HCT116 (cell line): ENCODE measurements at regions not wholly inside any gene's neighbourhood (a gene's known extent, or its start where the extent isn't known, plus 50 kb on each side); places are given as distances from the start of the nearest gene placed in this dataset.
"Not testable (repeated sequence)": the region's sequence is repeated elsewhere in the genome, so short reads cannot be mapped to it uniquely, and the experiment has no call there.

Experiments used
- ATAC-seq: fragments of 200-7000 bp; cut with Tn5 transposase; 2 replicates; pipeline ENCODE4 v1.9.1; 2020; ENCODE audit warnings: mild to moderate bottlenecking, moderate library complexity
- BruUV-seq: library from RNA; stranded (reverse); fragments of 400-500 nt; replicated peaks from 2 replicates; lab custom pipeline; 2021; lab: Mats Ljungman, UMichigan
- CTCF ChIA-PET: fragments of 300-600 bp; sonication (Branson Sonifier 250); formaldehyde crosslinking; loops from one replicate; lab custom pipeline; 2021; ENCODE audit warnings: antibody characterized with exemption; lab: Charles Lee
- POLR2A ChIA-PET: fragments of 300-600, 350-600 bp; sonication (Branson Sonifier 250); formaldehyde crosslinking; loops from one replicate; lab custom pipeline; 2021; ENCODE audit warnings: antibody characterized with exemption; lab: Charles Lee
- RAD21 ChIA-PET, 2 experiments: fragments of 300-600 bp; sonication (Branson Sonifier 250); formaldehyde crosslinking; loops; one replicate each; lab custom pipeline; 2023; ENCODE audit warnings: low total read pairs in 2 of 2; ENCODE audit not compliant: uncharacterized antibody in 2 of 2, unreplicated experiment in 2 of 2, low non-redundant PET in 1 of 2; lab: Charles Lee
- DNase-seq: peaks from one replicate; pipeline ENCODE4 v3.0.0-alpha.2; 2010; ENCODE audit warnings: low read depth, low spot score
- H2AFZ ChIP-seq: fragments of 200-600 bp; shearing (Covaris generic), sonication (generic); 2 replicates; pipeline ENCODE4 v1.6.1; 2017; ENCODE audit warnings: low read depth, mixed run types, mixed read lengths, antibody characterized with exemption, low read length; ENCODE audit not compliant: poor library complexity, severe bottlenecking
- H3K27ac ChIP-seq: 2 replicates; pipeline ENCODE4 v1.5.1; 2012; ENCODE audit warnings: low read depth, low read length
- H3K27me3 ChIP-seq: fragments of 200-600 bp; sonication (generic); 2 replicates; pipeline ENCODE4 v1.6.1; 2016; ENCODE audit warnings: mixed run types, low read length, mixed read lengths; ENCODE audit not compliant: insufficient read depth
- H3K36me3 ChIP-seq, 2 experiments: fragments of 200-500 bp in 1 of 2; fragments of 200-600 bp in 1 of 2; sonication (Bioruptor generic) in 1 of 2; sonication (generic) in 1 of 2; 2 replicates each; pipeline versions ENCODE4 v1.5.1 to v1.6.1; 2014 to 2016; ENCODE audit warnings: low read length in 2 of 2, inconsistent platforms in 1 of 2, mixed read lengths in 1 of 2, mixed run types in 1 of 2; ENCODE audit not compliant: insufficient read depth in 2 of 2, control insufficient read depth in 1 of 2
- H3K4me1 ChIP-seq, 2 experiments: fragments of 200-600 bp in 1 of 2; sonication (generic) in 1 of 2; 2 replicates each; pipeline versions ENCODE4 v1.5.1 to v1.6.1; 2012 to 2017; ENCODE audit warnings: low read length in 2 of 2, inconsistent platforms in 1 of 2, mild to moderate bottlenecking in 1 of 2, mixed read lengths in 1 of 2, mixed run types in 1 of 2, moderate library complexity in 1 of 2; ENCODE audit not compliant: insufficient read depth in 2 of 2, control insufficient read depth in 1 of 2
- H3K4me2 ChIP-seq: fragments of 200-600 bp; sonication (generic); 2 replicates; pipeline ENCODE4 v1.6.1; 2017; ENCODE audit warnings: mixed run types, low read length, mixed read lengths
- H3K4me3 ChIP-seq, 2 experiments: fragments of 200-600 bp in 1 of 2; sonication (generic) in 1 of 2; replicated peaks in 1 of 2; 2 replicates each; pipeline ENCODE4 v1.5.1; 2011 to 2016; ENCODE audit warnings: low read length in 2 of 2, control low read depth in 1 of 2, low read depth in 1 of 2, mild to moderate bottlenecking in 1 of 2, mixed read lengths in 1 of 2, mixed run types in 1 of 2
- H3K79me2 ChIP-seq: fragments of 200-600 bp; sonication (generic); 2 replicates; pipeline ENCODE4 v1.6.1; 2017; ENCODE audit warnings: mild to moderate bottlenecking, mixed run types, low read length, moderate library complexity, mixed read lengths; ENCODE audit not compliant: insufficient read depth
- H3K9ac ChIP-seq: fragments of 200-600 bp; sonication (generic); 2 replicates; pipeline ENCODE4 v1.6.1; 2016; ENCODE audit warnings: low read length, mixed read lengths
- H3K9me2 ChIP-seq: fragments of 200-600 bp; sonication (generic), shearing (Covaris generic); 2 replicates; pipeline ENCODE4 v1.6.1; 2017; ENCODE audit warnings: mixed run types, mild to moderate bottlenecking, moderate library complexity; ENCODE audit not compliant: insufficient read depth
- H3K9me3 ChIP-seq, 2 experiments: fragments of 200-500 bp in 1 of 2; fragments of 200-600 bp in 1 of 2; sonication (Bioruptor generic) in 1 of 2; sonication (generic) in 1 of 2; 2 replicates each; pipeline ENCODE4 v1.6.1; 2014 to 2017; ENCODE audit warnings: low read length in 2 of 2, mixed read lengths in 2 of 2, inconsistent platforms in 1 of 2, low read depth in 1 of 2, mild to moderate bottlenecking in 1 of 2, mixed run types in 1 of 2, moderate library complexity in 1 of 2; ENCODE audit not compliant: control insufficient read depth in 1 of 2, insufficient read depth in 1 of 2
- H4K20me1 ChIP-seq: fragments of 200-600 bp; sonication (generic), shearing (Covaris generic); 2 replicates; pipeline ENCODE4 v1.6.1; 2017; ENCODE audit warnings: mixed run types, mild to moderate bottlenecking, moderate library complexity; ENCODE audit not compliant: insufficient read depth
- intact Hi-C: fragments of 100-400 bp; cut with micrococcal nuclease; formaldehyde crosslinking; loops from 2 replicates; pipeline ENCODE4 v1.10.0; 2022

DNA sequence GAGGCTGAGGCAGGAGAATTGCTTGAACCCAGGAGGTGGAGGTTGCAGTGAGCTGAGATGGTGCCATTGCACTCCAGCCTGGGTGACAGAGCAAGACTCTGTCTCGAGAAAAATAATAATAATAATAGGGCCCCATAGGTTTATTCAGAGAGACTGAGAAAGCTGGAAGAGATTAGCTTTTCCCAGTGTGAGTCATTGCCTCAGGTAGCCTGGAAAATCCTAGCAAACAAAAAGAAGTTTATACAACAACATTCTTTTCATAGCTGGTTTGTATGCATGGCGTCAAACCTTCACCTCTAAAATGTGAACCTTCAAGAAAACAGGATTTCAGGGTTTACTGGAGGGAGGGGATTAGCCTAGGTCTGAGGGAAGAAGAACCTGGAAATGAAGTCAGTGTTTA, 2768.8 kb upstream of the TPTE start:
- H3K4me3 ChIP-seq, DNase-seq, H3K27ac ChIP-seq, H3K27me3 ChIP-seq, H3K36me3 ChIP-seq, H3K9me2 ChIP-seq, H3K4me1 ChIP-seq, H3K4me2 ChIP-seq, H4K20me1 ChIP-seq, intact Hi-C loops, ATAC-seq, H2AFZ ChIP-seq, RAD21 ChIA-PET, CTCF ChIA-PET, H3K79me2 ChIP-seq, H3K9ac ChIP-seq, BruUV-seq, H3K9me3 ChIP-seq, POLR2A ChIA-PET: not testable (repeated sequence)

DNA sequence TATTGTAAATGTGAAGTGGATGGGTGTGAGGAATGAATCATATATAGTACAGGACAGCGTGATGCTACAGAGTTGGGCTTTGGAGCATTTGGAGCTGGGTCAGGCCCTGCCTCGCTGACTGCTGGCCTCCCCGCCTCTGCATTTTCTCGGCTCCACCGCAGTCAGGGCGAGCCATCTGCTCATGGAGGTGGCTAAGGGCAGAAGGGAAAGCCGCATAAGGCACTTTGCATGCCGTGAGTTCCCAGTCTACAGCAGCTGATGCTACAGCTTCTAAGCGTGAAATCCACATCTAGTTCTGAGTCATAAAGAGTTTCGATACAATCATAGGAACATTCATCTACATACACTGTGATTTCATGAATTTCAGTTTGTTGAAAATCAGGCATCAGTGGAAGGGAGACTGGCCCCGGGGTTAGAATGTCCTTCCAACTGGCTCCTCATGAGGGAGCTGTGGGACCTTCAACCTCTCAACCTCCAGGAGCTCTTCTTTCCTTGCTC, 2768.0 kb upstream of the TPTE start:
- H3K9me2 ChIP-seq, H3K9me3 ChIP-seq, BruUV-seq, H3K4me2 ChIP-seq, H3K27ac ChIP-seq, RAD21 ChIA-PET, DNase-seq, H3K79me2 ChIP-seq, intact Hi-C loops, H4K20me1 ChIP-seq, H3K36me3 ChIP-seq, CTCF ChIA-PET, H3K27me3 ChIP-seq, H2AFZ ChIP-seq, H3K4me3 ChIP-seq, POLR2A ChIA-PET, H3K9ac ChIP-seq, H3K4me1 ChIP-seq: not testable (repeated sequence)
- peak; percentile 54; the same call in 1 of the 2 replicates for ATAC-seq

DNA sequence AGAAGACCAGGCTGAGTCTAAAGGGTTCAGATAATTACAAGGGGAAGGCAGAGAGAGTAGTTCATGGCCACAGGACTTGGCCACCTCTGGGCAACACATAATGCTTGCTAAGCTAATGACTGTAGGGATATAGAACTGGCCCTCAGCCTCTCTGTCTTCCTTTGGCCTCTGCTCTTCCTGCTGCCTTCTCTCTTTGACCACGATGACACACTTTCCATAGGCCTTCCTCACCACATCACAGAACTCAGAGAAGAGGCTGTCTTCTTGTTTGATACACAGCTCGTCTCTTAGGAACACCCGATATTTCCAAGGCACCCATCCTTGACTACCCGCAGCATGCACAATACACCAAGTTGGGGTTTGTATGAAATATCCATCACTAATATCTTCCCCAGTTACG, 2751.4 kb upstream of the TPTE start:
- CTCF ChIA-PET, BruUV-seq: not testable (repeated sequence)

DNA sequence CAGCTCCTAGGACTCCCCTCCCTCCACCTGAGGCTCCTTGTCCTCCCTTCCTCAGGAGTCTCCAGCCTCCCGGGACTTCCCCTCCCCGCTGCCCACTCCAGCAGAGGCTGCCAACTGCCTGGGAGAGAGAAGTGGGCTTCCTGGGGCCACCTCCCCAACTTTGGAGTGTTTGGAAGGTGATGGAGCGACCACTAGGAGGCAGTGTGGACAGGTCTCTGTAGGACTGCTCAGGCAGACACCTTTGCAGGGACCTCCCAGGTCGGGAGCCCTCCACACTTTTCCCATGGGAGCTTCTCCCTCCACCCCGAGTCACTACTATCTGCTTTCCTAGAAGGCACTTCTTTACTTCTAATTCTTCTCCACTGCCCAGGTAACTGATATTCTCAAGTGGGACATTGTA, 2747.2 kb upstream of the TPTE start:
- H3K4me1 ChIP-seq, BruUV-seq, intact Hi-C loops, H4K20me1 ChIP-seq, POLR2A ChIA-PET, H3K27ac ChIP-seq, RAD21 ChIA-PET, H3K36me3 ChIP-seq, H3K4me3 ChIP-seq, DNase-seq, H3K4me2 ChIP-seq, CTCF ChIA-PET, H2AFZ ChIP-seq, H3K79me2 ChIP-seq, H3K9me2 ChIP-seq, H3K9me3 ChIP-seq, H3K27me3 ChIP-seq, H3K9ac ChIP-seq: not testable (repeated sequence)
- peak; percentile 68; the same call in 1 of the 2 replicates for ATAC-seq

More for the DNA sequence above, 2751.4 kb upstream of the TPTE start:
- H3K4me3 ChIP-seq, H3K27ac ChIP-seq, H3K27me3 ChIP-seq, H3K4me1 ChIP-seq, intact Hi-C loops, H2AFZ ChIP-seq, H3K9me3 ChIP-seq, RAD21 ChIA-PET, H3K9me2 ChIP-seq, H3K79me2 ChIP-seq, H3K4me2 ChIP-seq, POLR2A ChIA-PET, H3K9ac ChIP-seq, ATAC-seq, H4K20me1 ChIP-seq, DNase-seq, H3K36me3 ChIP-seq: not testable (repeated sequence)
